Globus pallidus (tissue), 1 donor: ENCODE measurements at regions not wholly inside any gene's neighbourhood (a gene's known extent, or its start where the extent isn't known, plus 50 kb on each side); places are given as distances from the start of the nearest gene placed in this dataset.

Source experiments
- DNase-seq: peaks from one replicate; pipeline ENCODE4 v3.0.0-alpha.2; 2015; ENCODE audit warnings: low spot score

DNA sequence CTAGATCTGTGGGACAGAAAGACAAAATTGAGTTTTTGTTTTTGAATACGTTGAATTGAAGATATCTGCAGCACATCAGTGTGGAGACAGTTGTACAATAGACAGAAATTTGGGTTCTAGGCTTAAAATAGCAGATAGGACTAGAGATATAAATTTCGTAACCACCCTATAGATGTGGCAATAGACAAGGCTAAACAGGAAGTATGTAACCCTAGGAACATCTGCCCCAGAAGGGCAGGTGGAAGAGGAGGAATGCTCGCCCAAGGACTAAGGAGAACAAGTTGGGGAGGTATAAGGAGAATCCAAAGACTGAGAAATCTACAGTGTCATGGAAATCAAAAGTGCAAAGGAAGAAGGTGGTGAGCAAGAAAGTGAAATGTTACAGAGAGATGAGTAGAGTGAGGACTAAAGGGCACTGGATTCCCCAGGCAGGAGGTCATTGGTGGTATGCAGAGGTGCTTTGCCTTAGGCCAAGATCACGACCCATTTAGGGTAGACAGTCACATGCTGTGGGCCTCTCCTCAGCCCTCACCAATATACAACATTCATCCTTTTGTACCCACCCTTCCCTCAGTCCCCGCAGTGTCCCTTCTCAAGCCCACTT is 109.1 kb upstream of the ELL2 start:
- DNase-seq = no peak

DNA sequence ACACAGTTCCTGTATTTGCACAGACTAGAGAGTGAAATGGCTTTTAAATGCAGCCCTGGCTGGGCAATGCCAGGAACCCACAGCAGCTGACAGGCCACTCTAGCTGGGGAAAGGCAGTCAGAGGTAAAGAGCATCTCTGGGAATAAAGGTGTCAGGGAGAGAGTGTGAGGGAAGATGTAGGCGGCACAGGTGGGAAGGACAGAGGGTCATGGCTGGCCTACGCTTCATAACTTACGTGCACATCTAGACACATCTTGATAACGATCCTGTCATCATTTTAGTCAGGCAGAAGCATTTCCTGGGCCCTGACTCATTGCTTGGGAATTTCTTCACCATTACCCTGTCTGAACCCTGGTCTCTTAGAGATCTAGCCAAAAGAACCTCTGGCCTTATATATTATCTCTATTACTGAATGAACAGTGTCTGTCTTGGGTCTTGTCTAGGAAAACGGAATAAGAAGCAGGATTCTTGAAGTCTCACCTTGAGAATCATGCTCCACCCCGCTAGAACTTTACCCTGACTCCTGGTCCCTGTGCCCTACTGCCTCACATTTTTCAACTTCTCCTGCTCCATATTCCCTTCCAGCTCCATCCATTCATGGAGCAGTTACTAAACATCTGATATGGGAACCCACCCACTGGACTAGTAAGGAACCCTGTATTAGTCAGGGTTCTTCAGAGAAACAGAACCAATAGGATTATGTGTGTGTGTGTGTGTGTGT is 106.4 kb upstream of the ELL2 start:
- no peak for DNase-seq

DNA sequence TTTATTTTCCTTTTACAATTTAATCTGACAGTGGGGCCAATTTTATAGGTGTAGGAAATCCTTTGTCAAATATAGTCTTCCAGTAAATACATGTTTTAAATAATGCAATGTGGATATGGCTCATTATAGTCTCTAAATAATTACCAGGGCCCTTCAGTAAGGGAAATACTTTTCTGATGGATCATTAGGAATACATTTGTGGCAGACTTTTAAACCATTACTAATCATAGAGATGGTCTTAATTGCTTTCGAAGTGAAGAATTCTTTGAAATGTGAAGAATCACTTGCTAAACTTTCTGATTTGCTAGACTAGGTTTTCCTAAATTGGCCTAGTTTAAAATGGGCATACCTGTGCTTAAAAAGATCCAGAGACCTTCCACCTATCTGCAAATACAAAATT is 105.6 kb upstream of the ELL2 start:
- no peak for DNase-seq

GRCh38 chr5:96066386-96066719 is 104.7 kb upstream of the ELL2 start:
- no peak for DNase-seq

GRCh38 chr5:96065685-96066385 is 104.2 kb upstream of the ELL2 start:
- no peak for DNase-seq

DNA sequence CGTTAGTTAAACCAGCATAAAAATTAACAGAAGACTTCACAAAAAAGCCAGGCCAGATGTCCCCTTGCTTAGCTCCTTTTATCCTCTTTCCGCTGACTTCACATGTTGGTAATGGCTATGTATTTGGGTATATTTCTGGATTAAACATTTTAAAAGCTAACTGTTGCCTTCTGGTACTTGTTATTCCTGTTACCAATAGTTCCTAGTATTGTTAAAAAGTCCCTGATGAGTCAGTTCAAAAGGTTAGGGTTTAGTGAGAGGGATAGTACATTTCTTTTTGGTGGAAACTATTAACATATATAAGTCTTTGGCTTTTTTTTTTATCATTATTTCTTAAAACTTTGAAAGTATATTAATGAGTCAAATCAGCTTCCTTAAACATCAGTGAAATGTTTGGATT is 103.2 kb upstream of the ELL2 start:
- DNase-seq = no peak

DNA sequence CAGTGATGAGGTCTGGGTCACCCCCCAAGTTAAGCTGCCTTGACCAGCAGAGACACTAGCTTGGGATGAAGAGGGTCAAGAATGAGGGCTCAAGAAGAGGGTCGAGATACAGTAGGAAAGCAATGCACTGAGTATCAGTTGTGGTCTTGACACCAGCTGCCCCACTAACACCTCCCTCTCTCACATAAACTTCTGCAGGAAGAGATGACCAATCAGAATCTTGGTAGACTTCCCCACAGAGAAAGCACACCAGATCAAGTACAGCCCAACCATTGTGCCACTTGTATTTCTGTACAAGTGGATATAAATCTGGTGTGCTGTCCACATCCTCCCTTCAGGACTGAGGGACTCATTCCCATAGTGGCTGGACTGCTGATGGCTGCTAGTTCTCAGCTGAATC is 101.2 kb upstream of the ELL2 start:
- DNase-seq = no peak

- no peak for DNase-seq
Observed at GRCh38 chr5:96058084-96058483, 96.4 kb upstream of the ELL2 start.

- no peak for DNase-seq
Observed at GRCh38 chr5:96054311-96055030, 92.8 kb upstream of the ELL2 start.

GRCh38 chr5:96053063-96053735 is 91.5 kb upstream of the ELL2 start:
- no peak for DNase-seq

- DNase-seq = no peak
Observed at GRCh38 chr5:96052374-96052773, 90.7 kb upstream of the ELL2 start.

GRCh38 chr5:96051401-96051830 is 89.8 kb upstream of the ELL2 start:
- DNase-seq = no peak

- DNase-seq = no peak
Observed at GRCh38 chr5:96050273-96050880, 88.7 kb upstream of the ELL2 start.

GRCh38 chr5:96049398-96050272 is 88.0 kb upstream of the ELL2 start:
- DNase-seq = no peak

DNA sequence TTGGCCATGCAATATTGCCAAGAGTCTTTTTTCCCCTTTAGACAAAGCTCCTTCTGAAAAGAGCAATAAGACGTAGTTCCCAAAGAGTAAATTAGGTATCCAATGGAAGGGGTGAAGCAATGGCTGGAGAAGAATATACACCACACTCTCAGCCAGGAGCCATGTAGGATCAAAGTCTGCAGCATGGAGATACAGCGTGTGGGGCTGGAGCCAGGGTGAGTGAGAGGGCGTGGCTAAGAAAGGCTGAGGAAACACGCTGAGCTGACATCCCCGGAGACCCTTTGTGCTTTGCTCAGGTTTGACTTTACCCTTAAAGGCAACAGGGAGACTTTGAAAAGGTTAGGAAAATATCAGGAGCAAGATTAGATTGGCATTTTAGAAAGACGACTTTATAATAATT is 87.1 kb upstream of the ELL2 start:
- no peak for DNase-seq

- no peak for DNase-seq
Observed at GRCh38 chr5:96045888-96046287, 84.2 kb upstream of the ELL2 start.

DNA sequence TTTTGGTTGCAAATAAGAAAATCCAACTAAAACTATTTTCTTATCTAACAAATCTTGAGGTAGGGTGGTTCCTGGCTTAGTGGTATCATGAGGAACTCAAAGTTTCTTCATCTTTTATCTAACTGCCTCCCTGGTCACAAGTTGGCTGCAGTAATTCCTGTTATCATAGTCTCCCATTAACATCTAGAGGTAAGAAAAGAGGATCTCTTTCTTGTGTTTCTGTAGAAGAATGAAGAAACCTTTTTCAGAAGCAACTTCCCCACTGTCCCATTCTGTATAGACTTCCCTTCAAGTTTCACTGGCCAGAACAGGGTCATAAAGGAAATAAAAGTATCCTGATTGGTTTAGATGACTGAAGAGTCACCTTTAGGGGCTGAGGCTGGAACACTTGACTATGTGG is 81.8 kb upstream of the ELL2 start:
- no peak for DNase-seq

GRCh38 chr5:96037128-96037527 is 75.5 kb upstream of the ELL2 start:
- DNase-seq = no peak

- DNase-seq = no peak
Observed at GRCh38 chr5:96036301-96036700, 74.7 kb upstream of the ELL2 start.

- DNase-seq = no peak
Observed at GRCh38 chr5:96035796-96036195, 74.1 kb upstream of the ELL2 start.

- no peak for DNase-seq
Observed at GRCh38 chr5:96033116-96033515, 71.5 kb upstream of the ELL2 start.
